NOMO-1 treated with dmso at 0.1 percent for 144 hours (cell line): ENCODE measurements at regions not wholly inside any gene's neighbourhood (a gene's known extent, or its start where the extent isn't known, plus 50 kb on each side); places are given as distances from the start of the nearest gene placed in this dataset.

Experiments used
- DNase-seq: peaks from one replicate; lab custom pipeline; 2025; ENCODE audit not compliant: unreplicated experiment; lab: John Stamatoyannopoulos, UW

DNA sequence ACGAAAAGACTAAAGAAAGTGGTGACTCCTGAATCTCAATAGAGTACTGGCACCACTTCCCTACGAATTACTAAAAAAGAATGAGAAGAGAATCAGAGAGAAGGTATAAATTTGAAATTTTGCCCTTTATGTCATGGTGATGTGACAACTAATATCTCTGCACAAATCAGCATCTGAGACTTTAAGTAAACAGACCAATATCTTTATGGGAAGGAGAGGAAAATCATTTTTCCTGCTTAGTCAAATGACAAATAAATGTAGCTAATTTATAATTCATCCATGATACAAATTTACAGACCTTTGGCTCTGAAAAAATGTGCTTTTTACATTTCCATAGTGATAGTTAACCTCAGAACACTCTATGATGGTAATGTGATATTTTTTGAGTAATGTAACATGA is 424.8 kb upstream of the EPHA5 start:
- no peak for DNase-seq

- no peak for DNase-seq
Measured at GRCh38 chr4:66094070-66094469, 423.8 kb upstream of the EPHA5 start.

DNA sequence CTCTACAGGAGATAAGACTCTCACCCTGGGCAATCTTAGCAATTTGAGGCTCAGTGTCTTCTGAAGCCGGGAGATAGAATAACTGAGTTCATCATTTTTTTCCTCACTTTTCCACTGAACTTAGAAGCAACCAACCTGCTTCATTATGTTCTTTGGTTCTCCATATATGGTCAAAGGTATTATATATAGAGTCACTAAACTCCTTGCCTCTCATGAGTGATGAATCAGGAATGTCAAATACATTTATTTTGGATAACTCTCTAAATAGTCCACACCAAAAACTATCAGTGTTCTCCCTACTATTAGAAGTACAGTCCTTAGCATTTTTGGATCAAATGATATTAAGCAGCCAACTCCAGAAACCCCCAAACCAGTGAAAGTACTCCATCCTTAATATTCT is 421.5 kb upstream of the EPHA5 start:
- DNase-seq = no peak

DNA sequence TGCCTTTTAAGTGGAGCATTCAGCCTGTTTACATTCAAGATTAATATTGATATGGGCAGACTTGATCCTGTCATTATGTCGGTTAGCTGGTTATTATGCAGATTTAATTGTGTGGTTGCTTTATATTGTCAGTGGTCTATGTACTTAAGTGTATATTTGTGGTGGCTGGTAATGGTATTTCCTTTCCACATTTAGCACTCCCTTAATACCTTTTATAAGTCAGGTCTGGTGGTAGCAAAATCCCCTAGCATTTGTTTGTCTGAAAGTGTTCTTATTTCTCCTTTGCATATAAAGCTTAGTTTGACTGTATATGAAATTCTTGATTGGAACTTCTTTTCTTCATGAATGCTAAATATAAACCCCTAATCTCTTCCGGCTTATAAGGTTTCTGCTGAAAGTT is 403.7 kb upstream of the EPHA5 start:
- DNase-seq = no peak

DNA sequence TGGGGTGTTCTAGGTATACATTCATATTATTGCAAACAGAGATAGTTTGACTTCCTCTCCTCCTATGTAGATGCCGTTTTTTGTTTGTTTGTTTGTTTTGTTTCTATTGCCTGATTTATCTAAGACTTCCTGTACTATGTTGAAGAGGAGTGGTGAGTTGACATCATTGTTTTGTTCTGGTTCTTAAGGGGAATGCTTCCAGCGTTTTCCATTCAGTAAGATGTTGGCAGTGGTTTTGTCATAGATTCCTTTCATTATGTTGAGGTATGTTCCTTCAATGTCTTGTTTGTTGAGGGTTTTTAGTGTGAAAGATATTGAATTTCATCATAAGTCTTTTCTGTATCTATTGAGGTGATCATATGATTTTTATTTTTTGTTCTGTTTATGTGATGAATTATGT is 401.6 kb upstream of the EPHA5 start:
- DNase-seq = no peak

- DNase-seq = no peak
Measured at GRCh38 chr4:66062921-66063320, 392.6 kb upstream of the EPHA5 start.

- DNase-seq = no peak
Measured at GRCh38 chr4:66062044-66062443, 391.8 kb upstream of the EPHA5 start.

DNA sequence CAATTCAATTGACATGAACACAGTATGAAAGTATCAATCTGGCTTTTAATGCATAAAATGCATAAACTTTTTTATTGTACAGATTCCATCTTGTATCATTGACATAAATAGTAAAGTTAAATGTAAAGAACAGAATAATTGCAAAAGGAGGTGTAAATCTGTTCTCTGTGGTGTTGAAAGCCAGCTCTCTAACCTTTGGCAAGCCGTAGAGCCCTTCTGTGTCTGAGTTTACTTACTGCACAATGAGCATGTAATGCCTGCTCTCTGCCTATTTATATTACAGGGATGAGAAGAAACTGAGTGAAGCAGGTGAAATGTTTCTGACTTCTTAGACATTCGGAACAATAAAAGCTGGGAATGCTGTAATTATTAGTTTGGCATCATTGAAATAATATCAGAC is 389.3 kb upstream of the EPHA5 start:
- DNase-seq = no peak

- no peak for DNase-seq
Measured at GRCh38 chr4:66059136-66059535, 388.8 kb upstream of the EPHA5 start.

DNA sequence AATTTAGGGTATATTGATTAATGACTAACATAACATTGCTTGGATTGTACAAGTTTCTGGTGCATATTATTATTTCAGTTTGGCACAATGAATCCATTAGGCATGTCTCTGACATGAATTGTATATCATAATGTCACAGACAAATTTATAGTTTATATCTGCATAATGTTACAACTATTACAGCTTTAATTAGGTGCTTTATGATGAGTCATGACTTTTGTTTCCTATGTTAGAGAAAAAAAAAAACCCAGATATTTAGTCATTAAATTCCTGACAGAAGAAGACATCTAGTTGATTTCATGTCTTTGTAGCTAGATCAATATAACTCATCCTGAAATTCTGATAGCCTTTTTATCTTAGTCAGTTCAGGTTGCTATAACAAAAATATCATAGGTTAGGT is 385.7 kb upstream of the EPHA5 start:
- no peak for DNase-seq

- DNase-seq = no peak
Measured at GRCh38 chr4:66052426-66052825, 382.1 kb upstream of the EPHA5 start.

- no peak for DNase-seq
Measured at GRCh38 chr4:66048861-66049260, 378.6 kb upstream of the EPHA5 start.

- no peak for DNase-seq
Measured at GRCh38 chr4:66045913-66046312, 375.6 kb upstream of the EPHA5 start.

DNA sequence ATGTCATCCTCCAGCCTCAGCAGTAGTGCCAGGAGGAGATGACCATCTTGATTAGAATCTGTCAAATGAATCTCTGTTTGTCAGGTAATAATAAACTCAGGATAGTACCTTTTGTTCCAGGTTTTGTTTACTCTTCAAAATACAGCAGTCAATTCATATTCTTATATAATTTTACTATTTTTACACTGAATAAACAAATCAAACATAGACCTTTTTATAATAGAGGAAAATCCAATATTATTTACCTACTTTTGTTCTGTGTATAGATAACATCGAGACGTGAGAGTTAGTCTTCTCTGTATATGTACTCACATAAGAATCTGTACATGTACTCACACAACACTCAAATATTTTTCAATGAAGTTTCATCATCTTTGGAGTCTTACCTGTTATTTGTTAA is 365.4 kb upstream of the EPHA5 start:
- no peak for DNase-seq

- DNase-seq = no peak
Measured at GRCh38 chr4:66034671-66035070, 364.4 kb upstream of the EPHA5 start.

DNA sequence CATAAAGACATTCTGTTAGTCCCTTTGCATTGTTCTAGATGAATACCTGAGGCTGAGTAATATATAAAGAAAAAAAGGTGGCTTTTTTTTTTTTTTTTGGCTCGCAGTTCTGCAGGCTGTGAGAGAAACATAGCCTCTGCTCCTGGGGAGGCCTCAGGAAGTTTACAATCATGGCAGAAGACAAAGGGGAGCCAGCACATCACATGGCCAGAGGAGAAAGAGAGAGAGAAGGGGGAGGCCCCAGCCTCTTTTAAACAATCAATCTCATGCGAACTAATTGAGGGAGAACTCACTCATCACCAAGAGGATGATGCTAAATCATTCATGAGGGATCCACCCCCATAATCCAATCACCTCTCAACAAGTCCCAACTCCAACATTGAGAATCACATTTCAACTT is 364.0 kb upstream of the EPHA5 start:
- no peak for DNase-seq

DNA sequence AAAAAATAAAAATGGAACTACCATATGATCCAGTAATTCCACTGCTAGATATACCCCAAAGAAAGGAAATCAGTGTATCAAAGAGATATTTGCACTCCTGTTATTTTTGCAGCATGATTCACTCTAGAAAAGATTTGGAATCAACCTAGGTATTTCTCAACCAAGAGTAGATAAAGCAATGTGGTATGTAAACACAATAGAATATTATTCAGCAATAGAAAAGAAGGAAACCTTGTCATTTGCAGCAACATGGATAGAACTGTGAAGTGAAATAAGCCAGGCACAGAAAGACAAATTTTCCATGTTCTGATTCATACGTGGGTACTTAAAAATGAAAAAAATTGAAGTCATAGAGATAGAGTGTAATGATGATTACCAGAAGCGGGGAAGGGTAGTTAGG is 362.3 kb upstream of the EPHA5 start:
- no peak for DNase-seq

DNA sequence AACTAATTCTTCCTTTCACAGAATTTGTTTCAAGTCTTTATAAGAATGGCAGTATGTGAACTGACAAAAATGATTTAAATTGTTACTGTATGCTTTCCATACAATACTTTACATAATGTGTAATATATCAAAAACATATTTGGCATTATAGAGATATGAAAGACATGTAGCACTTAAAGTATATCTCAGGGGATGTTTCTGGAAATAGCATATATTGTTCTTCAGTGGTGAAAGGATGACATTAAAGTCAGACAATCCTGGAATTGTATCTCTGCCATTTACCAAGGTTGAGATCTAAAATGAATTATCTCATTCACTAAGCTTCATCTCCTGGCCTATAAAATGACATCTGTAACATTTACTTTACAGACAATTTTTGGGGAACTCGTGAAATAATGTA is 358.4 kb upstream of the EPHA5 start:
- DNase-seq = no peak

GRCh38 chr4:66023061-66023460 is 352.8 kb upstream of the EPHA5 start:
- no peak for DNase-seq

- DNase-seq = no peak
Measured at GRCh38 chr4:66017671-66018070, 347.4 kb upstream of the EPHA5 start.

GRCh38 chr4:66016240-66016639 is 346.0 kb upstream of the EPHA5 start:
- DNase-seq = no peak

- no peak for DNase-seq
Measured at GRCh38 chr4:66014146-66014765, 344.0 kb upstream of the EPHA5 start.

- DNase-seq = no peak
Measured at GRCh38 chr4:66000510-66001117, 330.3 kb upstream of the EPHA5 start.
